A549 (cell line): ENCODE measurements at regions not wholly inside any gene's neighbourhood (a gene's known extent, or its start where the extent isn't known, plus 50 kb on each side); places are given as distances from the start of the nearest gene placed in this dataset.

Experiments
- CBX2 ChIP-seq: fragments of 200-600 bp; sonication (generic); IDR thresholded peaks from 2 replicates; pipeline ENCODE4 v1.6.1; 2016; ENCODE audit warnings: low read depth, mild to moderate bottlenecking, borderline replicate concordance
- CTCF ChIP-seq: fragments of >200 bp; sonication (Bioruptor Twin); formaldehyde crosslinking; IDR thresholded peaks from 3 replicates; pipeline ENCODE4 v1.5.1; 2016
- EHF ChIP-seq: fragments of 250-450 bp; sonication (Bioruptor Pico); IDR thresholded peaks from 2 replicates; pipeline ENCODE4 v1.5.0; 2020; ENCODE audit warnings: mild to moderate bottlenecking
- HDAC2 ChIP-seq: fragments of 200-600 bp; sonication (generic); IDR thresholded peaks from 2 replicates; pipeline ENCODE4 v1.6.1; 2016
- KDM1A ChIP-seq: fragments of 200-600 bp; sonication (generic); IDR thresholded peaks from 2 replicates; pipeline ENCODE4 v1.6.1; 2016; ENCODE audit warnings: low read depth, mild to moderate bottlenecking
- KDM5A ChIP-seq: fragments of 200-600 bp; sonication (generic); IDR thresholded peaks from 2 replicates; pipeline ENCODE4 v1.6.1; 2016; ENCODE audit warnings: antibody characterized with exemption, mild to moderate bottlenecking
- MAZ ChIP-seq: fragments of 150-350 bp; IDR thresholded peaks from 2 replicates; pipeline ENCODE4 v1.6.1; 2014; ENCODE audit warnings: antibody characterized with exemption, low read depth, low read length, borderline replicate concordance
- POLR2A ChIP-seq: IDR thresholded peaks from 2 replicates; pipeline ENCODE4 v1.6.1; 2012; ENCODE audit warnings: mild to moderate bottlenecking, low read length
- RFX5 ChIP-seq: fragments of 450-650 bp; IDR thresholded peaks from 2 replicates; pipeline ENCODE4 v1.7.1; 2014; ENCODE audit warnings: antibody characterized with exemption, mild to moderate bottlenecking, moderate library complexity
- SMC3 ChIP-seq: fragments of >200 bp; sonication (Bioruptor Twin); formaldehyde crosslinking; IDR thresholded peaks from 3 replicates; pipeline ENCODE4 v1.6.1; 2018; ENCODE audit warnings: inconsistent platforms
- TF ChIP-seq, protein P1 (sequence below): fragments of 200-600 bp; sonication (generic); IDR thresholded peaks from 2 replicates; pipeline ENCODE4 v1.6.1; 2016; ENCODE audit warnings: antibody characterized with exemption, mild to moderate bottlenecking, moderate library complexity

DNA sequence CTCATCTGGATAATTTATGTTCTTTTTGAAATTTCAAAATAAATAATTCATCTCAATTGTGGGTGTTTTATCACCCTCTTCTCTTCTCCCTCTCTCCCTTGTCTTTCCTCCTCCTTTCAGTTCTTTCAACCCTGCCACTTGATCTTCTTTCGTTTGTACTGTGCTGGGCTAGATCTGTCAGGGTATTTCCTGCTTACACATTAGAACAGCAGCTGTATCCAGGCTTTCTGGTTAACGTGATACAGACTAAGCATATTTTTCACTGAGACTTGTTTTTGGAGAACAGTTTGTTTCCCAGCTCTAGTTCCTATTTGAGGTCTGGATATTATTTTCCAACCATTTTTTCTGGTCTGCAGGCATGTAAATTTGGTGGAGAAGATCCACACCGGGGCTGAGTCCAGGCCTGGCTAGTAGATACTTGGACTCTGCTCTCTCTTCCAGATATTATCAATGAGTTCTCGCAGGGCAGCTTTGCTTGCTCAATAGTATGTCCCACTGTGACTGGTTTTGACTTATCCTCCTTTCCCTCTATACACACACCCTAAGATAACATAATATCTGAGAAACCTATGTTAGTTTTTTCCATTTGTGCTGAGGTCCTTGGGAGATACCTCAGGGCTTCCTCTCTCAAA, 1310.7 kb upstream of the TENM3 start:
- TF ChIP-seq HDAC2 (no peak), CTCF (no peak), CBX2 (no peak), POLR2A (no peak), MAZ (no peak), RFX5 (no peak), KDM1A (no peak), EHF (no peak), SMC3 (no peak), KDM5A (no peak)
- TF ChIP-seq, protein P1, sequence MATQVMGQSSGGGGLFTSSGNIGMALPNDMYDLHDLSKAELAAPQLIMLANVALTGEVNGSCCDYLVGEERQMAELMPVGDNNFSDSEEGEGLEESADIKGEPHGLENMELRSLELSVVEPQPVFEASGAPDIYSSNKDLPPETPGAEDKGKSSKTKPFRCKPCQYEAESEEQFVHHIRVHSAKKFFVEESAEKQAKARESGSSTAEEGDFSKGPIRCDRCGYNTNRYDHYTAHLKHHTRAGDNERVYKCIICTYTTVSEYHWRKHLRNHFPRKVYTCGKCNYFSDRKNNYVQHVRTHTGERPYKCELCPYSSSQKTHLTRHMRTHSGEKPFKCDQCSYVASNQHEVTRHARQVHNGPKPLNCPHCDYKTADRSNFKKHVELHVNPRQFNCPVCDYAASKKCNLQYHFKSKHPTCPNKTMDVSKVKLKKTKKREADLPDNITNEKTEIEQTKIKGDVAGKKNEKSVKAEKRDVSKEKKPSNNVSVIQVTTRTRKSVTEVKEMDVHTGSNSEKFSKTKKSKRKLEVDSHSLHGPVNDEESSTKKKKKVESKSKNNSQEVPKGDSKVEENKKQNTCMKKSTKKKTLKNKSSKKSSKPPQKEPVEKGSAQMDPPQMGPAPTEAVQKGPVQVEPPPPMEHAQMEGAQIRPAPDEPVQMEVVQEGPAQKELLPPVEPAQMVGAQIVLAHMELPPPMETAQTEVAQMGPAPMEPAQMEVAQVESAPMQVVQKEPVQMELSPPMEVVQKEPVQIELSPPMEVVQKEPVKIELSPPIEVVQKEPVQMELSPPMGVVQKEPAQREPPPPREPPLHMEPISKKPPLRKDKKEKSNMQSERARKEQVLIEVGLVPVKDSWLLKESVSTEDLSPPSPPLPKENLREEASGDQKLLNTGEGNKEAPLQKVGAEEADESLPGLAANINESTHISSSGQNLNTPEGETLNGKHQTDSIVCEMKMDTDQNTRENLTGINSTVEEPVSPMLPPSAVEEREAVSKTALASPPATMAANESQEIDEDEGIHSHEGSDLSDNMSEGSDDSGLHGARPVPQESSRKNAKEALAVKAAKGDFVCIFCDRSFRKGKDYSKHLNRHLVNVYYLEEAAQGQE, result no peak
